CD14-positive monocyte (primary cell): ENCODE measurements at regions not wholly inside any gene's neighbourhood (a gene's known extent, or its start where the extent isn't known, plus 50 kb on each side); places are given as distances from the start of the nearest gene placed in this dataset.

ENCODE experiments used
- DNase-seq, 3 donors: peaks; one replicate each; pipeline ENCODE4 v3.0.0-alpha.2; 2011 to 2022
- H2AFZ ChIP-seq: 2 replicates; pipeline ENCODE4 v1.6.0; 2012; ENCODE audit warnings: mild to moderate bottlenecking, low read depth, low read length, inconsistent platforms; ENCODE audit not compliant: insufficient read depth, poor library complexity, severe bottlenecking
- H3K27ac ChIP-seq, 2 donors: 1 replicate in 1 of 2; 2 replicates in 1 of 2; pipeline ENCODE4 v1.5.1; 2012 to 2013; ENCODE audit warnings: low read length in 2 of 2, control low read depth in 1 of 2, inconsistent platforms in 1 of 2, low read depth in 1 of 2, mild to moderate bottlenecking in 1 of 2
- H3K27me3 ChIP-seq, 2 donors: one replicate each; pipeline versions ENCODE4 v1.6.0 to v1.6.1; 2011 to 2013; ENCODE audit warnings: low read length in 2 of 2; ENCODE audit not compliant: control insufficient read depth in 2 of 2, insufficient read depth in 2 of 2
- H3K36me3 ChIP-seq, 2 donors: replicated peaks in 1 of 2; 1 replicate in 1 of 2; 2 replicates in 1 of 2; pipeline versions ENCODE4 v1.5.1 to v1.6.1; 2012 to 2013; ENCODE audit warnings: low read length in 2 of 2, control low read depth in 1 of 2, inconsistent platforms in 1 of 2, mild to moderate bottlenecking in 1 of 2; ENCODE audit not compliant: insufficient read depth in 2 of 2, control insufficient read depth in 1 of 2
- H3K4me1 ChIP-seq, 2 donors: 1 replicate in 1 of 2; 2 replicates in 1 of 2; pipeline versions ENCODE4 v1.5.1 to v1.6.1; 2012 to 2013; ENCODE audit warnings: low read length in 2 of 2, control low read depth in 1 of 2, inconsistent platforms in 1 of 2, mild to moderate bottlenecking in 1 of 2, moderate library complexity in 1 of 2; ENCODE audit not compliant: insufficient read depth in 2 of 2, control insufficient read depth in 1 of 2
- H3K4me2 ChIP-seq: replicated peaks from 2 replicates; pipeline ENCODE3; 2012; ENCODE audit warnings: low read length, moderate library complexity, mild to moderate bottlenecking; ENCODE audit not compliant: poor library complexity, severe bottlenecking; ENCODE audit errors: extremely low read depth
- H3K4me3 ChIP-seq, 3 experiments: fragments of 200-600 bp in 1 of 3; sonication (generic) in 1 of 3; replicated peaks in 1 of 3; 1 replicate in 2 of 3; 2 replicates in 1 of 3; pipeline ENCODE4 v1.5.1; 2011 to 2013; ENCODE audit warnings: low read length in 3 of 3, mild to moderate bottlenecking in 3 of 3, control low read depth in 2 of 3, low read depth in 2 of 3, inconsistent platforms in 1 of 3, moderate library complexity in 1 of 3
- H3K79me2 ChIP-seq: 2 replicates; pipeline ENCODE4 v1.6.0; 2012; ENCODE audit warnings: mild to moderate bottlenecking, control low read depth, inconsistent platforms, low read length, moderate library complexity; ENCODE audit not compliant: insufficient read depth
- H3K9ac ChIP-seq: 2 replicates; pipeline ENCODE4 v1.6.0; 2017; ENCODE audit warnings: low read length, mild to moderate bottlenecking; ENCODE audit not compliant: insufficient read depth, poor library complexity, severe bottlenecking
- H3K9me3 ChIP-seq, 2 donors: replicated peaks in 1 of 2; 1 replicate in 1 of 2; 2 replicates in 1 of 2; pipeline versions ENCODE4 v1.5.1 to v1.6.1; 2012 to 2013; ENCODE audit warnings: low read length in 2 of 2, control low read depth in 1 of 2; ENCODE audit not compliant: control insufficient read depth in 1 of 2, insufficient read depth in 1 of 2
- H4K20me1 ChIP-seq: 2 replicates; pipeline ENCODE4 v1.6.0; 2012; ENCODE audit warnings: mild to moderate bottlenecking, low read length, control low read depth, moderate library complexity; ENCODE audit not compliant: insufficient read depth
- H3K27ac Mint-ChIP-seq, 7 donors: one replicate each; pipeline ENCODE4 v1.8.0; 2020; ENCODE audit warnings: mild to moderate bottlenecking in 7 of 7, mixed read lengths in 7 of 7, moderate library complexity in 6 of 7, inconsistent platforms in 2 of 7
- H3K27me3 Mint-ChIP-seq, 3 donors: one replicate each; pipeline ENCODE4 v1.8.0; 2021 to 2022; ENCODE audit warnings: low read depth in 3 of 3, mild to moderate bottlenecking in 3 of 3, mixed read lengths in 3 of 3, moderate library complexity in 3 of 3, inconsistent platforms in 1 of 3
- H3K36me3 Mint-ChIP-seq, 2 donors: one replicate each; pipeline ENCODE4 v1.8.0; 2020; ENCODE audit warnings: mixed read lengths in 2 of 2, inconsistent platforms in 1 of 2, mild to moderate bottlenecking in 1 of 2
- H3K4me1 Mint-ChIP-seq: one replicate; pipeline ENCODE4 v1.8.0; 2020; ENCODE audit warnings: mild to moderate bottlenecking, mixed read lengths
- H3K4me3 Mint-ChIP-seq, 2 donors: one replicate each; pipeline ENCODE4 v1.8.0; 2020; ENCODE audit warnings: mild to moderate bottlenecking in 2 of 2, mixed read lengths in 2 of 2, moderate library complexity in 1 of 2
- H3K9me3 Mint-ChIP-seq, 7 donors: one replicate each; pipeline ENCODE4 v1.8.0; 2020 to 2022; ENCODE audit warnings: mixed read lengths in 7 of 7, mild to moderate bottlenecking in 6 of 7, moderate library complexity in 6 of 7, inconsistent platforms in 2 of 7
- CTCF ChIP-seq: fragments of 200-600 bp; IDR thresholded peaks from one replicate; pipeline ENCODE4 v1.8.0; 2022; ENCODE audit warnings: antibody characterized with exemption, mild to moderate bottlenecking
- WGBS: methylation state at CpG from one replicate; pipeline ENCODE4 v1.1.5; 2013; ENCODE audit warnings: missing lambda C conversion rate; ENCODE audit not compliant: insufficient coverage; 5-methylcytosine and 5-hydroxymethylcytosine counted together
- intact Hi-C, 2 donors: fragments of 100-400 bp; cut with micrococcal nuclease; formaldehyde crosslinking; loops; one replicate each; pipeline versions ENCODE4 v1.15.0 to v1.15.1; 2023

- intact Hi-C loops: loop anchor here in 1 of 2 donors (10.0 kb wide), 1 partner anchor 393 kb away; no protein-coding TSS in a partner anchor
Observed at GRCh38 chr6:143562143-143562542, 50.6 kb upstream of the FUCA2 start.

More at GRCh38 chr6:143562143-143562542, 50.6 kb upstream of the FUCA2 start:
- DNase-seq: no peak
- H3K4me3 Mint-ChIP-seq: no peak overlapping the region
- peaks cover 5 to 25% of the 10 kb centered on the region in 2 donors for H3K36me3 ChIP-seq
- H4K20me1 ChIP-seq: peaks cover 17% of the 10 kb centered on the region
- peaks cover 22% of the 10 kb centered on the region for H3K4me1 Mint-ChIP-seq
- peaks cover 7 to 18% of the 10 kb centered on the region in 2 donors for H3K4me1 ChIP-seq
- TF ChIP-seq CTCF: no peak
- H3K79me2 ChIP-seq: peaks cover 62% of the 10 kb centered on the region
- no peaks in the 10 kb centered on the region for H3K27me3 Mint-ChIP-seq
- H3K4me3 ChIP-seq: no peak overlapping the region
- H2AFZ ChIP-seq: no peak overlapping the region
- no peak overlapping the region for H3K4me2 ChIP-seq
- H3K9me3 ChIP-seq: peaks cover 0 to 3% of the 10 kb centered on the region in 2 donors
- peak overlapping the region in 1 of 7 donors; percentile 79 for H3K27ac Mint-ChIP-seq
- peaks cover 25 to 36% of the 10 kb centered on the region in 2 donors for H3K36me3 Mint-ChIP-seq
- H3K27ac ChIP-seq: peak overlapping the region in 1 of 2 donors; percentile 16
- no peak overlapping the region for H3K9ac ChIP-seq
- H3K9me3 Mint-ChIP-seq: peaks cover 0 to 5% (median 0%) of the 10 kb centered on the region in 7 donors
- H3K27me3 ChIP-seq: no peaks in the 10 kb centered on the region
- 48% methylated on average over 3 of the region's 4 CpGs for WGBS
